SW480 (cell line): ENCODE measurements at regions not wholly inside any gene's neighbourhood (a gene's known extent, or its start where the extent isn't known, plus 50 kb on each side); places are given as distances from the start of the nearest gene placed in this dataset.
"Not testable (repeated sequence)": the region's sequence is repeated elsewhere in the genome, so short reads cannot be mapped to it uniquely, and the experiment has no call there.

Experiments used
- DNase-seq: peaks from one replicate; pipeline ENCODE4 v3.0.0-alpha.2; 2016; ENCODE audit warnings: low spot score

DNA sequence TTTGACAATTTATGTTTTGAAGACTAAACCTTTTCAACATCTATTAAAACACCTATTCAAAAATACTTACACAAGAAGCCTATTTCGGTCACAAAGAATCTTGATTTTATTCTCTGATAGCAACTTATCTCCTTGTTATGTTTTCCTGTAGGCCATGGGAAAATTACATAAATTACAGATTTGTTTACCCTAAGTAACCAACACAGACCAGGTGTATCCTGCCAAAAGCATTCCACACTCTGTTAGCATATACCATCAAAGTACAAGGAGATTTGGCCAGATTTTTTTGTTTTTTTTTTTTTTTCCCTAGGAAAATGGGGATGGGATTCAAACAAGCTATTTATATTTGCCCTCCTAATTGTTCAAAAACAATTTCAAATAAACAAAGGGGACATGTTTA, 497.9 kb upstream of the MAGEB18 start:
- no peak for DNase-seq

DNA sequence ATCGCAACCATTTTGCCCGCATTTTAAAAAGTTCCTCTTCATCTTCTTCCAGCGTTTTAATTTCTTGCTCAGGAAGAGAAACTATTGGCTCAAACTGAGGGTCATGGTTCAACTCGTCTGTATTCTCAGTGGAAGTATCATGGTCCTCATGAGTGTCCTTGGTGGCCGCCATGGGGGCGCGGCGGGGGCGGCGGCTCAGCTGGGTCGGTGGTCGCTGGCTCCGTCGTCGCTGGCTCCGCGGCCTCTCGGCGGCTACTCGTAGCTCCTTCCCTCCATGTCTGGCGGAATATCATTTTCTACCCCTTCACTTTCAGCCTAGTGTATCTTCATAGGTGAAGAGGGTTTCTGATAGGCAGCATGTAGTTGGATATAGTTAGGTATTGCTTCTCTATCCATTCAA, 492.0 kb upstream of the MAGEB18 start:
- no peak for DNase-seq

DNA sequence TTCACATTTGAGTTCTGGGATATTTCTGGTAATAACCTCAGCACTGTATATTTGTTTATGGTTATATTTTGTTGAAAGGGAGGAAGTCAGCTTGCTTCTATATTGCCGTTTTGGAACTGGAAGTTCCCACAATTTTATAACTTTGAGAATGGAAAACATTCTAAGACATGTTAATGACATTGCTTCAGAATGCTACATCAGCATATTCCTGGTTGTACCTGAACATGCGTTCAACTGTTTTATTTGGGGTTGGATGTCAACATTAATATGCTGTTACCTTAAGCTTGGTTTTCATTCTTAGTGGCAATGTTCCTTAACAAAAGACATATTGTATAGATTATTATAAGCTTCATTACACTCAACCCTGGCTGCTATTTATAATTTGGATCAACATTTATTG, 489.4 kb upstream of the MAGEB18 start:
- no peak for DNase-seq

DNA sequence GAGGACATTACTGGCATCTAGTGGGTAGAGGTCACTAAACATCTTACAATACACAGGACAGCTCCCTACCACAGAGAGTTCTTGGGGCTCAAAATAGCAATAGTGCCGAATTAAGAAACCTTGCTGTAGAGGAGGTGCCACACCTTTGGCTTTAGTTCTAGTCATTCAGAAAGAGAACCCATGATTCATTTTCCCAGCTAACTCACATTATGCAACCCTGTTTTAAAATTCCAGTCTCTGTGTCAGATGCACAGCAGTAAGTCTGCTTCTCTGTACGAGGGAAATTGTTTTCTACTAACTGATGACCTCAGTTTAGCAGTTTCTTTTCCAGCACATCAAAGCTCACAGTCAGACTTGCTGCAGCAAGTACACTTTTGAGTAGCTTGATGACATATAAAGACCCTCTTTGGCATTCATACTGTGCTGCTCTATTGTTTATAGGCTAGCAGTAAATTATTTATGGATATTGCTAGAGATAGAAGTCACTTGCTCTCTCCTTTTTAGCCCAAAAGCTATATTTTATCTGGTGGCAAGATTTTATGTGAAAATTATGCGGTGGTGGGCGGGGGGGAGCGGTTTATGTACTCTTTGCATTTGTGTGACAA, 487.8 kb upstream of the MAGEB18 start:
- DNase-seq: no peak

DNA sequence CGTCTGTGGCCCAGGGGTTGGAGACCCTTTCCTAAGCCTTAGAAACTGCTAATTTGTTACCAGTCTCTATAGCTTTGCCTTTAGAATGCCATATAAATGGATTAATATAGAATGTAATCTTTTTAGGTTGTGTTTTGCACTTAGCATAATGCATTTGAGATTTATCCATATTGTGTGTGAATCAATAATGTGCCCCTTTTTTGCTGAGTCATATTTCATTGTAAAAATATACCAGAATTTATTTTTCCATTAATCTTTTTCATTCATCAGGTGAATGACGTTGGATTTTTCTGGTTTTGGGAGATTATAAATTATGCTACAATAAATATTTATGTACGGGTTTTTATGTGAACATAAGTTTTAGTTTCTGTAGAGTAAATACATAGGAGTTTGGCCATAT, 478.8 kb upstream of the MAGEB18 start:
- no peak for DNase-seq

DNA sequence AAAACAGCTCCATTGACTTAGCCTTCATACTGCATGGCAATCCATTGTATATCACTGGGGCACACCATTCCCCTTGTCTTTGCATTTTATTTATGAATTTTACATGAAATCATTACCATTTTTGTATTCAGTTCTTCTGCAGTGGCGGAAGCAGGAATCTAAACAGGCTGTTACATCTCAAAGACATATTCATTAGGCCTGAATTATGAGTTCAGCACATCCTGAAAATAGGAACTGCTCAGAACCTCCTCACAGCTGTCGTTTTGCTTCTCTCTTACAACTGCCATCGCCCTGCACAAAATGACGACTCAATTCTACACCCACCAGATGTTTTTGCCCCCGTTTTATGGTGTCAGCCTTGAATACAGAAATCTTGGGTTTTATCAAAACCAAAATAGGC, 474.4 kb upstream of the MAGEB18 start:
- no peak for DNase-seq

DNA sequence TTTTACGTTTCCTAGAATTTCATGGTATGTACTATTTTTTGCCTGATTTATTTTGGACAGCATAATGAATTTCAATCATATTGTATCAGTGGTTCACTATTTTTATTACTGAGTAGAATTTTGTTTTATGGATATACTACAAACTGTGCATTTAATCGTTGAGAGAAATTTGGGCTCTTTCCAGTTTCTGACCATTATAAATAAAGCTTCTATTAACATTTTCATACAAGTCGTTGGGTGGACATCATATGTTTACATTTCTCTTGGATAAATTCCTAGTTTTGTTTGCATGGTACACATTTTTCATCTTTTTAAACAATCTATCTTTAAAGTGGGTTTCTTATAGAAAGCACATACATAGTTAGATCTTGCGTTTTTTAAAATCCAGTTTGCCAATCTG, 472.7 kb upstream of the MAGEB18 start:
- no peak for DNase-seq

DNA sequence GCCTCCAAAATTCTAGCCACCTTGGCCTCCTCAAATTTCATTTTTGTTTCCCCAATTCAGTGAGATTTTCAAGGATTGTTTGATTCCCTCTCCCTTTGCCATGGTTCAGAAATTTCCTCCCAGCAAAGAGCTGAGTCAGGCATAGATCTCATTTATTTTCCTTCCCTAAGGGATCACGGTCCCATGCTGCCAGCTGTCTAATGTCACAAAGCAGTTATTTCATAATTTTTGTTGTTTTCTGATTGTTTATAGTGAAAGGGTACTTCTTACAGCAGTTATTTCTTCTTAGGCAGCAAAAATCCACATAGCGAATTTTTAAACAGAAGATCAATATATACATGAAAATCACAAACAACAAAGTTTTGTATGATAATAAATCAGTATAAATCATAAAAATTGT, 470.5 kb upstream of the MAGEB18 start:
- no peak for DNase-seq

DNA sequence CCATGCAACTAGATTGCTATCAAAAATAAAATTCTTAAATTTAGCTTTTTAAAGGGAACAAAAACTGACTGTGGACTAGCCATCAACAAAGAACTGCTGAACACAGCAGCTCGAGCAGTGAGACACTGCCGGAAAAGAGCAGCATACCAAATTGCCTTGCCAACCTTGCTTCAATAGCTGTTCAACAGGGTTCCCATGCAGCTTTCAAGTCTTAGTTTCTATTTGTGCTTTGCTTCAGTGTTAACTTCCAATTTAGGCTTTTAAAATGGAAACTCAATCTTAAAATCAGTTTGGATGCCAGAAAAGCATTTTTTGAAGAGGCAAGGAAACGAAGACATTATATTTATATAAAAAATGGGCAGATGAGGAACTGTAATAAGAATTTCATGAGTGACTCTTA, 463.4 kb upstream of the MAGEB18 start:
- no peak for DNase-seq

DNA sequence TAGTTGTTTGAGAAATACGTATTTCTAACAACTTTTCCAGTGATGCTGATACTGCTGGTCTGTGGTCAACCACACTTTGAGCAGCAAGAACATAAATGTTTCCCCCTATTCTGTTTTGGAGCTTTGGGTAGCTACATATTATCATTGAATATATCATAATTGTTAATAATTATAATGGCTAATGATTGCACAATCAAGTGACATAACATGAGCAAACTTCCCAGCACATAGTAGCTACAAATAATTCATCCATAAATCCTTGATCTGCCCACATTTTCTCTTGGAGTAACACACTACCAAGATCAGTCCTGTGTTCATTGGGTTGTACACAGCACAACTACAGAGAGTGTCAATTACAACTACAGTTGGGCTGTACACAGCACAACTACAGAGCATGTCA, 436.3 kb upstream of the MAGEB18 start:
- DNase-seq: no peak

DNA sequence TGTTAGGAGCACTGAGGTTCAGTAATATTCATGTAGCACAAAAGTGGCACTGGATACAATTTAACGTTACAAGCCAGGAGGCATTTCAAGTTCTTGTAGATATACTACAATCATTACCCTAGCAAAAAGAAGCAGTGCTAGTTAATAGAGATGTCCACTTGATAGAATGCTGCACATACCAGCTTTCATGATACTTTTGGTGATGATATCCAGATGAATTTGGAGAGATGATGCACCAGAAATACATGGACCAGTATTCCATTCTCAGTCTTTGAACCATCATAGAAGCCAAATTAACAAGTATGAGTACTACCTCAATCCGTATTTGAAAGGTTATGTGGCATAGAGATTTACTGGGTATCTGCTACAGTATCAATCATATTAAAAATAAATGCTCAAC, 421.0 kb upstream of the MAGEB18 start:
- DNase-seq: no peak

DNA sequence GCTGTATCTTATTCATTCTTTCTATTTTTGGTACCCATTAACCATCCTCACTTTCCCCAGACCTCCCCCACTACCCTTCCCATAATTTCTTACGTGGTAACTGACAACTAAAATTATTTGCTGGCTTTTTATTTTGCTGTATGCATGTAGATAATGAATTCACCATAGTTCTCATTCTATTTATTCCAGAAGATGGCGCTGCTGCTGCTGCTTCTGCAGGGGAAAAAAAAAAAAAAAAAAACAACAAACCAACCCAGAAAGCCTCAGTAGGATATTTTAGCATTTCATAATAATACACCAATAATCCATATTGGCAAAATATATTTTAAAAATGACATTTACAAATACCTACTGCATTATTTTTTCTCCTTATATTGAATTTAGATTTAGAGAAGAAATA, 416.6 kb upstream of the MAGEB18 start:
- peak; percentile 10 for DNase-seq

DNA sequence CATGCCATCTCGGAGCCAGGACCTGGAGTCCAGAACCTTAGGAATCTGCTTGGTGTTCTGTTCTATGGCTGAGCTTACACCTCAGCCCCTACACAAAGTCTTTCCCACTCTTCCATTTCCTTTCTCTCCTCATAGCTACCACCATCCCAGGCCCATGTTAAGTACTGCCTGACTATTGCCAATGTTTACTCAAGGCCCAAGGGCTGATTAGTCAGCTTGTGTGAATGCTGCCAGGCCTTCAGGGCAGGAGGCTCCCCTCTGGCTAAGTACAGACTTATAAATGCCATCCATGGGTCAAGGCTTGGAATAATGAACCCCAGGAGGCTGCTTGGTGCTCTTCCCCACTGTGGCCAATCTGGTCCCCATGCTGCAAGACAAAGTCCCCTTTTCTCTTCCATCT, 411.6 kb upstream of the MAGEB18 start:
- DNase-seq: no peak

DNA sequence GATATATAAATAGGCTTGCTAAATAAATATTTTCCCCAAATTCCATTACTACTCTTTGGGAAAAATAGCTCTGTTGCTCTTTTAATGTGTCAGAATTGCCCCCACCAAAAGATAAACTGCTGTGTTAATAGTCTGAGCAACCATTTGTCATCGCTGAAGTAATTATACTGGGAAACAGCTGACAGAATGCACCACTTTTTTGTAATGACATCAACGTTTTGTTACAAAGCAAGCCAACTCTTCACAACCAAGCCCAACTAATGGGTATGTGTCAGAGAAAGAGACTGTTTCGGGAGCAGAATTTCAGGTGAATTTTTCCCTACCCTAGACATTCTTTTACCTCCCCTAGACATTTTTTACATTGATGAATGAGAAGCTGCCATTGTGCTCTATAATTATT, 405.0 kb upstream of the MAGEB18 start:
- no peak for DNase-seq

DNA sequence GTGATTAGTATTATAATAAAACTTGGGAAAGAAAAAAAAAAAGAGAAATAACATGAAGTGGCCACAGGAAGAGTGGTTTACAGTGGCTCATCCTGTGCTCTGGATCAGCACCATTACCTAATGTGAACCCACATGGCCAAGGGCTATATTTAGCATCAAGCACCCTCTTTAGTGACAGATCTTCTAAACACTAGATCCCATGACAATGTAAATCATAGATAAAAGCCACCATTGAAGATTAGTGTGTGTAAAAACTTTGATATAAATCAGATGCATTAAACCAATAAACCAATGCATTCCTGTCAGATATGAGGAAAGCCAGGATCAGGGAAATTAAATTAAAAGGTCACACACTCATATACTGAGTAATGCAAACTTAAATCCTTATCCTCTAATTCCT, 400.6 kb upstream of the MAGEB18 start:
- DNase-seq: no peak

DNA sequence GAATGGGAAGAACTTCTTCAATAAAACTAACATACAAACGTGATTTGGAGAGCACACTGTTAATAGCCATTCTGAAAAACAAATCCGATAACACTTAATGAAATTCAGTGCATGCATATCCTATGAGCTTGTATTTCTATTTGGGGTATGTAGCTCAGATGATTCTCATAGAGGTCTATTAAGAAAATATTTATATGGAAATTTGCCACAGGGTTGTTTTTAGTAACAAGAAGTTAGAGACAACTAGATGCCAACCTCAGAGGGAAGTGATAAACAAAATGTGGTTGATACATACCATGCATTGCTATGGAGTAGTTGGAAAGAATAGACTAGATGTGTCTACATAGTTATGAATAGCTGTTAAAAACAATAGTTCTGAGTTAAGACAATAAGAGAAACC, 395.8 kb upstream of the MAGEB18 start:
- DNase-seq: no peak

DNA sequence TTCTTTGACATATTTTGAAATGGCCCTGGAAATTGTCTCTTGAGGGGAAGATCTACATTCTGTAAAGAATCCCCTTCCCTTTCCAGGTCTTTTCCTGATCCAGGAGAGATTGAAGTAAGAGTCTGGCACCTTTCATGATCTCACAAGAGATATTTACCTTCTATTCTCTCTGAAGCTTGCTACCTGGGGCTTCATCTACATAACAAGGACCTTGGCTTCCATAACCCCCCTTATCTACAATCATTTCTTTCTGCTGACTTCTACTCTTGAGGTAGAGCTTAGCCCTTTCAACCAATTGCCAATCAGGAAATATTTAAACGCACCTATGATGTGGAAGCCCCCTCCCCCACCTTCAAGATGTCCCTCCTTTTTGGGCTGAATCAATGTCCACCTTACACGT, 383.7 kb upstream of the MAGEB18 start:
- DNase-seq: no peak

DNA sequence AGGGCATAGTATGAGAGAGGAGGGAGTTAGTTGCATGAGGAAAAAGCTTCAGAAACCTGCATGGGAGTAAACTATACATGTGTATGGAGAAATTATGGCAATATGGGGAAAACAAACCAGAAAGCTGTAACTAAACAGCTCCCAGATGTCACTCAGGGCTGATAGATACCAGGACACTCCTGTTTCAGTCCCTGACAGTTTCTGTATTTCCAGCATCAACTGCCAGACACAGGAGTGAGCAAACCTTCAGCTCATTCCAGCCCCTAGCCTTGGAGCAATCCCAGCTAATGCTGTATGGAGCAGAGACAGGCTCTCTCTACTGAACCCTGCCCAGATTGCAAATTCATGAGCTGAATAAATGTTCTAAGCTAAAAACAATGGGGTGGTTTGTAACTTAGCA, 382.9 kb upstream of the MAGEB18 start:
- DNase-seq: no peak

DNA sequence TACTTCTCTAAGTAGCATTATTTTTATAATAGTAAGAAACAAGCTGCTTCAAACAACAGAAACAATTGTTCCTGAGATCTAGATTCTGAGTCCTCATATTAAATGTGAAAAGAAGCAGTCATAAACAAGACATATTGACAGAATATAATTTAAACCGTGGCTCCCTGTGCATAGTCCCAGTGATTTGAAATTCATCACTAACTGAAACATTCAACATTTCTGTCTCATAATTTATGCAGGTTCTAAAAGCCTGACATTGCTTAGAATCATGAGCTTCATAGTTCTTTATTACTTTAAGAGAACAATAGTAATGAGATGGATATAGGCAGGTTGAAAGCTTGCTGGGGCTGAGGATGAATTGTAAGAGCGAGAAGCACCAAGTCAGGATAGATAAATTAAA, 375.5 kb upstream of the MAGEB18 start:
- DNase-seq: no peak

DNA sequence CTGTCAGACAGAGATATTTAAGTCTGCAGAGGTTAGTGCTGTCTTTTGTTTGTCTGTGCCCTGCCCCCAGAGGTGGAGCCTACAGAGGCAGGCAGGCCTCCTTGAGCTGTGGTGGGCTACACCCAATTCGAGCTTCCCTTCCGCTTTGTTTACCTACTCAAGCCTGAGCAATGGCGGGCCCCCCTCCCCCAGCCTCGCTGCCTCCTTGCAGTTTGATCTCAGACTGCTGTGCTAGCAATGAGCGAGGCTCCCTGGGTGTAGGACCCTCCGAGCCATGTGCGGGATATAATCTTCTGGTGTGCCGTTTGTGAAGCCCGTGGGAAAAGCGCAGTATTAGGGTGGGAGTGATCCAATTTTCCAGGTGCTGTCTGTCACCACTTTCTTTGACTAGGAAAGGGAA, 366.3 kb upstream of the MAGEB18 start:
- DNase-seq: not testable (repeated sequence)

DNA sequence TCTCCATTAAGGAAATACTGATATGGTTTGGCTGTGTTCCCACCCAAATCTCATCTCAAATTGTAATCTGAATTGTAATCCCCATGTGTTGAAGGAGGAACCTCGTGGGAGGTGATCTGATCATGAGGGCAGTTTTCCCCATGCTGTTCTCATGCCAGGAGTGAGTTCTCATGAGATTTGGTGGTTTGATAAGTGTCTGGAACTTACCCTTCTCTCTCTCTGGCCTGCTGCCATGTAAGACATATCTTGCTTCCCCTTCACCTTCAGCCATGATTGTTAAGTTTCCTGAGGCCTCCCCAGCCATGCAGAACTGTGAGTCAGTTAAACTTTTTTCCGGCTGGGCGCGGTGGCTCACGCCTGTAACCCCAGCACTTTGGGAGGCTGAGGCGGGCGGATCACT, 340.3 kb upstream of the MAGEB18 start:
- not testable (repeated sequence) for DNase-seq

DNA sequence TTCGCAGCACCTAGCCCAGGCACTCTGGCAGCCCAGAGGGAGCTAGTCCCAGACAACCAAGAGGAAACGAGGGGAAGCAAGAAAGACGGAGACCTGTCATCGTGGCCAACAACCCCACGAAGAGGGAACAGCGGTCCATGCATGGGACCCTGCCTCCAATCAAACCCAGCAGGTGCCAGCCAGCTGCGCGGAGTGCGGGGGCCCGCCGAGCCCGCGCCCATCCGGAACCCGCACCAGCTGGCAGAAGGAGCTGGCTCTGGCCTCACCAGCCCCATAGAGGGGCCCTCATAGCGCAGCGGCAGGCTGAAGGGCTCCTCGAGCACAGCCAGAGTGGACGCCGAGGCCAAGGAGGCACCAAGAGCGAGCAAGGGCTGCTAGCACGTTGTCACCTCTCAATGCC, 332.4 kb upstream of the MAGEB18 start:
- no peak for DNase-seq

DNA sequence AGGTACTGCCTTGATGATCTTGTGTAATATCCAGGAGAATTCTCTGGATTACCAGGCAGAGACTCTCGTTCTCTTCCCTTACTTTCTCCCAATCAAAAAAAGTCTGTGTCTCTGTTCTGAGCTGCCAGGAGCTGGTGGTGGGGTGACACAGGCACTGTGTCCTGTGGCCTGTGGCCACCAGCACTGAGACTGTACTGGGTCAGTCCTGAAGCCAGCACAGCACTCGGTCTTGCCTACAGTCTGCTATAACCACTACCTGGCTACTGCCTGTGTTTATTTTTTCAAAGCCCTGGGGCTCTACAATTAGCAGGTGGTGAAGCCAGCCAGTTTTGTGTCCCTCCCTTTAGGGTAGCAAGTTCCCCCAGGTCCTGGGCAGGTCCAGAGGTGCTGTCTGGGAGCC, 331.1 kb upstream of the MAGEB18 start:
- DNase-seq: no peak

DNA sequence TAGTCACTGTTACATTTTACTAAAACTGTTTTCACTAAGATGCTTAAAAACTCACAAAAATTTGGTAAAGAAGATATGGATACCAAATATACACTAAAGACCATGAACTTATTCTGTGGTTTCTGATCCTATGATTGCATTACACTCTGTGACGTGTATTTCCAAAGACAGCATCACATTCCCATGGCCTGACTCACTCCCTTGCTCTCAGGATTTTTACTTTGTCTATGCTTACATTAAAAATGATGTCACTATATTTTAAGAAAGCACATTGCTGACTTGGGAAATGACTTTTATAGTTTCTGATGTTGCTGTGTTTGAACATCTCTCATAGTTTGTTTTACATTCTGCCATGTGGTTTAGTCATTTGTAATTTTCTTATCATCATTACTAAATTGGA, 327.9 kb upstream of the MAGEB18 start:
- peak; percentile 1 for DNase-seq

DNA sequence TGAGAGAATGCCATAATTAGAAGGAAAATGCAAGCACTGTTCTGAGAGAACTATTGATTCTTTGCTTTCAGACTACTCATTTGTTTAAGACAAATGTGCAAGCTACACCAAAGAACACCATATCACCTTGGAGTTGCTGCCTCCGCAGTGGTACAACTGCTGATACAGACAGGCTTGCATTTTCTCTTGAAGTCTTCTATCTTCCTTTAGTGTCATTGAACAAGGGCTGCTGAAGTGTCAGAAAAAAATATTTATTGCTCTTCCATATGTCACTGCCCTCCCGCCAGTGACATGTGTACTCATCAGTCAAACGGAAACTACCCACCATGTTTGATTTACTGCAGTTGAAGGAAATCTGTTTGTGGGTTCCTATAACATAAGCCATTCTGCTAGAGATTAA, 318.3 kb upstream of the MAGEB18 start:
- DNase-seq: no peak
